ENCODE measurements at regions not wholly inside any gene's neighbourhood (a gene's known extent, or its start where the extent isn't known, plus 50 kb on each side); places are given as distances from the start of the nearest gene placed in this dataset.

GRCh38 chr6:22468256-22468965 lies 101.0 kb upstream of the HDGFL1 start:
- no peak for TF ChIP-seq POLR2A (IDR thresholded peaks at IDR 0.05; ENCODE audit: low read depth, low read length)
- FAIRE-seq (no peak), DNase-seq (ENCODE audit: insufficient read length, low spot score) (no peak)

- FAIRE-seq: no peak
- no peak for DNase-seq (ENCODE audit: insufficient read length, low spot score)
- TF ChIP-seq POLR2A (IDR thresholded peaks at IDR 0.05; ENCODE audit: low read depth, low read length): no peak
Observed at GRCh38 chr6:22470454-22471131, 98.8 kb upstream of the HDGFL1 start.

- FAIRE-seq (no peak), DNase-seq (ENCODE audit: insufficient read length, low spot score) (no peak)
- no peak for TF ChIP-seq POLR2A (IDR thresholded peaks at IDR 0.05; ENCODE audit: low read depth, low read length)
Observed at GRCh38 chr6:22471132-22471690, 98.2 kb upstream of the HDGFL1 start.

- no peak for DNase-seq (ENCODE audit: insufficient read length, low spot score)
- no peak for FAIRE-seq
- no peak for TF ChIP-seq POLR2A (IDR thresholded peaks at IDR 0.05; ENCODE audit: low read depth, low read length)
Observed at GRCh38 chr6:22471746-22472145, 97.6 kb upstream of the HDGFL1 start.

GRCh38 chr6:22473991-22474682 lies 95.2 kb upstream of the HDGFL1 start:
- FAIRE-seq (no peak), DNase-seq (ENCODE audit: insufficient read length, low spot score) (no peak)
- no peak for TF ChIP-seq POLR2A (IDR thresholded peaks at IDR 0.05; ENCODE audit: low read depth, low read length)

- no peak for TF ChIP-seq POLR2A (IDR thresholded peaks at IDR 0.05; ENCODE audit: low read depth, low read length)
- DNase-seq (ENCODE audit: insufficient read length, low spot score) (no peak), FAIRE-seq (no peak)
Observed at GRCh38 chr6:22476811-22477390, 92.5 kb upstream of the HDGFL1 start.

GRCh38 chr6:22497276-22497675 lies 72.1 kb upstream of the HDGFL1 start:
- DNase-seq (ENCODE audit: insufficient read length, low spot score): no peak
- no peak for TF ChIP-seq POLR2A (IDR thresholded peaks at IDR 0.05; ENCODE audit: low read depth, low read length)
- FAIRE-seq: no peak

GRCh38 chr6:22499815-22500214 lies 69.6 kb upstream of the HDGFL1 start:
- FAIRE-seq (no peak), DNase-seq (ENCODE audit: insufficient read length, low spot score) (no peak)
- TF ChIP-seq POLR2A (IDR thresholded peaks at IDR 0.05; ENCODE audit: low read depth, low read length): no peak

- DNase-seq (ENCODE audit: insufficient read length, low spot score) (no peak), FAIRE-seq (no peak)
- no peak for TF ChIP-seq POLR2A (IDR thresholded peaks at IDR 0.05; ENCODE audit: low read depth, low read length)
Observed at GRCh38 chr6:22506496-22506895, 62.9 kb upstream of the HDGFL1 start.

GRCh38 chr6:22512686-22513427 lies 56.5 kb upstream of the HDGFL1 start:
- FAIRE-seq (no peak), DNase-seq (ENCODE audit: insufficient read length, low spot score) (no peak)
- TF ChIP-seq POLR2A (IDR thresholded peaks at IDR 0.05; ENCODE audit: low read depth, low read length): no peak

GRCh38 chr6:22513667-22514066 lies 55.7 kb upstream of the HDGFL1 start:
- no peak for TF ChIP-seq POLR2A (IDR thresholded peaks at IDR 0.05; ENCODE audit: low read depth, low read length)

GRCh38 chr6:22519237-22519636 lies 50.1 kb upstream of the HDGFL1 start:
- TF ChIP-seq POLR2A (IDR thresholded peaks at IDR 0.05; ENCODE audit: low read depth, low read length): no peak
- FAIRE-seq (no peak), DNase-seq (ENCODE audit: insufficient read length, low spot score) (no peak)

More at GRCh38 chr6:22513667-22514066, 55.7 kb upstream of the HDGFL1 start:
- FAIRE-seq: no peak
- DNase-seq (ENCODE audit: insufficient read length, low spot score): no peak

All from H54 (cell line).